ENCODE measurements at regions not wholly inside any gene's neighbourhood (a gene's known extent, or its start where the extent isn't known, plus 50 kb on each side); places are given as distances from the start of the nearest gene placed in this dataset.

GRCh38 chr16:26772503-26772902 is 294.2 kb upstream of the C16orf82 start:
- TF ChIP-seq CTCF (conservative IDR thresholded peaks at IDR 0.05 in 1 of 2, IDR thresholded peaks at IDR 0.05 in 1 of 2; ENCODE audit: low read depth in 1 of 2, low read length in 2 of 2) (no peak), EZH2 (IDR thresholded peaks at IDR 0.05; ENCODE audit: low read length, missing control alignments) (no peak)

All from fibroblast of lung (primary cell).